Lung (tissue), 11 donors: ENCODE measurements at regions not wholly inside any gene's neighbourhood (a gene's known extent, or its start where the extent isn't known, plus 50 kb on each side); places are given as distances from the start of the nearest gene placed in this dataset.

ENCODE experiments used
- ATAC-seq: fragments of 200-7000 bp; cut with Tn5 transposase; one replicate; pipeline ENCODE4 v1.9.1; 2020; ENCODE audit warnings: moderate number of reproducible peaks; ENCODE audit not compliant: insufficient read depth, low FRiP score
- DNase-seq, 3 donors: peaks; one replicate each; pipeline ENCODE4 v3.0.0-alpha.2; 2013 to 2017
- H3K27ac ChIP-seq, 2 donors: one replicate each; pipeline ENCODE4 v1.5.1; 2013; ENCODE audit warnings: mild to moderate bottlenecking in 2 of 2, moderate library complexity in 2 of 2, control low read depth in 1 of 2, inconsistent platforms in 1 of 2, low read depth in 1 of 2, low read length in 1 of 2
- H3K27me3 ChIP-seq, 3 donors: one replicate each; pipeline ENCODE4 v1.5.1; 2013; ENCODE audit warnings: low read length in 2 of 3; ENCODE audit not compliant: control insufficient read depth in 3 of 3, insufficient read depth in 3 of 3
- H3K36me3 ChIP-seq, 4 donors: one replicate each; pipeline ENCODE4 v1.5.1; 2013; ENCODE audit warnings: low read length in 4 of 4, mild to moderate bottlenecking in 1 of 4, moderate library complexity in 1 of 4; ENCODE audit not compliant: control insufficient read depth in 4 of 4, insufficient read depth in 4 of 4
- H3K4me1 ChIP-seq, 5 donors: one replicate each; pipeline ENCODE4 v1.5.1; 2013; ENCODE audit warnings: low read length in 5 of 5, mild to moderate bottlenecking in 2 of 5, moderate library complexity in 1 of 5; ENCODE audit not compliant: control insufficient read depth in 5 of 5, insufficient read depth in 5 of 5
- H3K4me3 ChIP-seq: one replicate; pipeline ENCODE4 v1.5.1; 2013; ENCODE audit warnings: mild to moderate bottlenecking, control low read depth, moderate library complexity
- H3K9ac ChIP-seq, 2 donors: one replicate each; pipeline ENCODE4 v1.5.1; 2013; ENCODE audit warnings: low read length in 2 of 2, control low read depth in 1 of 2; ENCODE audit not compliant: insufficient read depth in 1 of 2
- H3K9me3 ChIP-seq, 4 donors: one replicate each; pipeline ENCODE4 v1.5.1; 2013; ENCODE audit warnings: low read length in 3 of 4, mild to moderate bottlenecking in 1 of 4, moderate library complexity in 1 of 4; ENCODE audit not compliant: control insufficient read depth in 4 of 4, insufficient read depth in 3 of 4
- CTCF ChIP-seq: IDR thresholded peaks from 2 replicates; pipeline ENCODE4 v1.5.1; 2012; ENCODE audit warnings: mild to moderate bottlenecking; ENCODE audit errors: control extremely low read depth, extremely low read depth
- WGBS, 2 donors: extraction: QIAGEN DNeasy Blood & Tissue Kit; methylation state at CpG; one replicate each; pipeline ENCODE4 v1.1.7; 2013; 5-methylcytosine and 5-hydroxymethylcytosine counted together
- donor health status: control.
- donor health status: control.
- donor health status: Bipolar disorder and iron deficiency.
- donor health status: healthy.
- donor health status: DM: yes; HTN: yes; CAD: no.

DNA sequence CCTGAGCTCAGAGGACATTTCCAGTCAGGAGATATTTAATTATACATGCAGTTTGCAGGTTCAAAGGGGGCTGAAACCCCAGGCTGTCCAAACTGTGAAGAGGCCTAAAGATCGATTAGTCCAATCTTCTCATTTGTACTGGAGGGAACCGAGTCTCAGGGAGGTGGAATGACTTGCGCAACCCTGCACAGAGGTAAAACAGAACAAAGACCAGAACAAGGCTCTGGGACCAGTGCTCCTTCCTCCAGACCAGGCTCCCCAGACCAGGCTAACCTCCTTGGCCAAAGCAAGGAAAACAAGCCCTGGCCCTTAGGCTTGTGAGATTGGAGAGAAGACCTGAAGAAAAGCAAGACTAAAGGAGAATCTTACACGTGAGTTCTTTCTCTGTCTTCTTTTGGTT is 120.8 kb downstream of the ENC1 start:
- peaks cover 0 to 4% (median 0%) of the 10 kb centered on the region in 5 donors for H3K4me1 ChIP-seq
- TF ChIP-seq CTCF: no peak
- peaks cover 0 to 7% (median 2%) of the 10 kb centered on the region in 4 donors for H3K9me3 ChIP-seq
- H3K9ac ChIP-seq: no peak overlapping the region
- WGBS, 2 donors: 94 to 97% methylated on average over 4 of the region's 4 CpGs
- H3K27me3 ChIP-seq: no peaks in the 10 kb centered on the region
- H3K36me3 ChIP-seq: no peaks in the 10 kb centered on the region
- DNase-seq (no peak), ATAC-seq (no peak)
- no peak overlapping the region for H3K4me3 ChIP-seq
- H3K27ac ChIP-seq: no peak overlapping the region

- no peaks in the 10 kb centered on the region for H3K36me3 ChIP-seq
- no peak overlapping the region for H3K27ac ChIP-seq
- H3K4me3 ChIP-seq: no peak overlapping the region
- H3K27me3 ChIP-seq: no peaks in the 10 kb centered on the region
- no peak for DNase-seq
- H3K9me3 ChIP-seq: peaks cover 0 to 4% (median 2%) of the 10 kb centered on the region in 4 donors
- 77 to 86% methylated on average over 7 of the region's 7 CpGs for WGBS, 2 donors
- no peak for ATAC-seq
- H3K9ac ChIP-seq: no peak overlapping the region
- no peak for TF ChIP-seq CTCF
- peaks cover 0 to 4% (median 0%) of the 10 kb centered on the region in 5 donors for H3K4me1 ChIP-seq
Observed at GRCh38 chr5:74519161-74519571, 121.4 kb downstream of the ENC1 start.

GRCh38 chr5:74517700-74518099 is 122.8 kb downstream of the ENC1 start:
- Histone ChIP-seq H3K27me3 (no peaks in the 10 kb centered on the region), H3K4me1 (peaks cover 0 to 4% (median 0%) of the 10 kb centered on the region in 5 donors), H3K4me3 (no peak overlapping the region), H3K9ac (no peak overlapping the region), H3K27ac (no peak overlapping the region), H3K36me3 (no peaks in the 10 kb centered on the region), H3K9me3 (peaks cover 0 to under 1% (median 0%) of the 10 kb centered on the region in 4 donors)
- DNase-seq: no peak
- TF ChIP-seq CTCF: no peak
- no peak for ATAC-seq

GRCh38 chr5:74516211-74516636 is 124.3 kb downstream of the ENC1 start:
- ATAC-seq: no peak
- H3K27me3 ChIP-seq: no peaks in the 10 kb centered on the region
- H3K4me1 ChIP-seq: peaks cover 0 to 4% (median 0%) of the 10 kb centered on the region in 5 donors
- H3K27ac ChIP-seq: no peak overlapping the region
- no peaks in the 10 kb centered on the region for H3K36me3 ChIP-seq
- no peaks in the 10 kb centered on the region for H3K9me3 ChIP-seq
- 73 to 83% methylated on average over 2 of the region's 2 CpGs for WGBS, 2 donors
- no peak for DNase-seq
- TF ChIP-seq CTCF: no peak
- H3K9ac ChIP-seq: no peak overlapping the region
- no peak overlapping the region for H3K4me3 ChIP-seq
